SK-N-SH treated with all-trans-retinoic acid at 6 μM for 48 hours (cell line): ENCODE measurements at regions not wholly inside any gene's neighbourhood (a gene's known extent, or its start where the extent isn't known, plus 50 kb on each side); places are given as distances from the start of the nearest gene placed in this dataset.

Source experiments
- ARNTL ChIP-seq: fragments of 450-650 bp; formaldehyde crosslinking; IDR thresholded peaks from 2 replicates; pipeline ENCODE4 v1.5.0; 2020; ENCODE audit warnings: low read depth, mild to moderate bottlenecking, moderate library complexity, borderline replicate concordance
- ISL1 ChIP-seq: fragments of 250-450 bp; sonication (Bioruptor Pico); IDR thresholded peaks from 2 replicates; pipeline ENCODE4 v2.1.2; 2022; ENCODE audit warnings: mild to moderate bottlenecking, moderate library complexity
- PATZ1 ChIP-seq: fragments of 250-450 bp; sonication (Bioruptor Pico); IDR thresholded peaks from 2 replicates; pipeline ENCODE4 v1.8.0; 2020; ENCODE audit warnings: mild to moderate bottlenecking, moderate library complexity, borderline replicate concordance
- POU6F1 ChIP-seq: fragments of 250-450 bp; sonication (Bioruptor Pico); IDR thresholded peaks from 2 replicates; pipeline ENCODE4 v1.8.0; 2021; ENCODE audit warnings: low read depth, mild to moderate bottlenecking, moderate library complexity, borderline replicate concordance
- RARB ChIP-seq: fragments of 250-450 bp; sonication (Bioruptor Pico); IDR thresholded peaks from 2 replicates; pipeline ENCODE4 v1.8.0; 2021; ENCODE audit warnings: mild to moderate bottlenecking, moderate library complexity
- TSHZ2 ChIP-seq: fragments of 250-450 bp; sonication (Bioruptor Pico); IDR thresholded peaks from 2 replicates; pipeline ENCODE4 v1.5.0; 2020; ENCODE audit warnings: mild to moderate bottlenecking, moderate library complexity
- ZFP3 ChIP-seq: fragments of 250-450 bp; sonication (Bioruptor Pico); IDR thresholded peaks from 2 replicates; pipeline ENCODE4 v1.5.0; 2020; ENCODE audit warnings: mild to moderate bottlenecking, moderate library complexity
- ZFP30 ChIP-seq: fragments of 450-650 bp; formaldehyde crosslinking; IDR thresholded peaks from 2 replicates; pipeline ENCODE4 v1.5.0; 2022; ENCODE audit warnings: mild to moderate bottlenecking, moderate library complexity
- ZNF70 ChIP-seq: fragments of 450-650 bp; formaldehyde crosslinking; IDR thresholded peaks from 2 replicates; pipeline ENCODE4 v1.5.0; 2020; ENCODE audit warnings: mild to moderate bottlenecking, moderate library complexity

- TF ChIP-seq POU6F1 (CRISPR knock-in tag) (no peak), ARNTL (CRISPR knock-in tag) (no peak), ISL1 (CRISPR knock-in tag) (no peak), TSHZ2 (CRISPR knock-in tag) (no peak), PATZ1 (CRISPR knock-in tag) (no peak), ZFP30 (no peak), RARB (CRISPR knock-in tag) (no peak), ZFP3 (CRISPR knock-in tag) (no peak), ZNF70 (CRISPR knock-in tag) (no peak)
These were observed 959.6 kb upstream of the NDST4 start for GRCh38 chr4:116073051-116073450.
